HG03103 (cell line): ENCODE measurements at regions not wholly inside any gene's neighbourhood (a gene's known extent, or its start where the extent isn't known, plus 50 kb on each side); places are given as distances from the start of the nearest gene placed in this dataset.

Experiments
- ATAC-seq: cut with Tn5 transposase; IDR thresholded peaks from one replicate; pipeline ENCODE4 v1.9.1; 2021; ENCODE audit warnings: low read depth; ENCODE audit not compliant: unreplicated experiment

GRCh38 chr4:166259081-166259480 is 386.0 kb downstream of the TLL1 start:
- ATAC-seq = no peak

GRCh38 chr4:166274136-166274761 is 401.2 kb downstream of the TLL1 start:
- ATAC-seq = no peak

- ATAC-seq = no peak
Observed at GRCh38 chr4:166274775-166275174, 401.7 kb downstream of the TLL1 start.

GRCh38 chr4:166277401-166277800 is 404.4 kb downstream of the TLL1 start:
- no peak for ATAC-seq

GRCh38 chr4:166277853-166278252 is 404.8 kb downstream of the TLL1 start:
- ATAC-seq = no peak

GRCh38 chr4:166279261-166279660 is 406.2 kb downstream of the TLL1 start:
- no peak for ATAC-seq

GRCh38 chr4:166280642-166281041 is 407.6 kb downstream of the TLL1 start:
- no peak for ATAC-seq

- no peak for ATAC-seq
Observed at GRCh38 chr4:166282081-166282770, 409.2 kb downstream of the TLL1 start.

- no peak for ATAC-seq
Observed at GRCh38 chr4:166284221-166284620, 411.2 kb downstream of the TLL1 start.

GRCh38 chr4:166290426-166290825 is 417.4 kb downstream of the TLL1 start:
- no peak for ATAC-seq

GRCh38 chr4:166293556-166293955 is 420.5 kb downstream of the TLL1 start:
- ATAC-seq = no peak

GRCh38 chr4:166301266-166301665 is 428.2 kb downstream of the TLL1 start:
- no peak for ATAC-seq

- ATAC-seq = no peak
Observed at GRCh38 chr4:166308647-166309046, 435.6 kb downstream of the TLL1 start.

GRCh38 chr4:166309286-166309685 is 436.2 kb downstream of the TLL1 start:
- ATAC-seq = no peak

GRCh38 chr4:166311169-166311568 is 438.1 kb downstream of the TLL1 start:
- ATAC-seq = no peak

- ATAC-seq = no peak
Observed at GRCh38 chr4:166312166-166312565, 439.1 kb downstream of the TLL1 start.

GRCh38 chr4:166314902-166315301 is 441.9 kb downstream of the TLL1 start:
- ATAC-seq = no peak

- no peak for ATAC-seq
Observed at GRCh38 chr4:166315721-166316467, 442.9 kb downstream of the TLL1 start.

GRCh38 chr4:166318810-166319525 is 445.9 kb downstream of the TLL1 start:
- ATAC-seq = no peak

GRCh38 chr4:166323250-166323649 is 450.2 kb downstream of the TLL1 start:
- no peak for ATAC-seq

GRCh38 chr4:166324321-166324720 is 451.3 kb downstream of the TLL1 start:
- no peak for ATAC-seq
